ENCODE measurements at regions not wholly inside any gene's neighbourhood (a gene's known extent, or its start where the extent isn't known, plus 50 kb on each side); places are given as distances from the start of the nearest gene placed in this dataset.

DNA sequence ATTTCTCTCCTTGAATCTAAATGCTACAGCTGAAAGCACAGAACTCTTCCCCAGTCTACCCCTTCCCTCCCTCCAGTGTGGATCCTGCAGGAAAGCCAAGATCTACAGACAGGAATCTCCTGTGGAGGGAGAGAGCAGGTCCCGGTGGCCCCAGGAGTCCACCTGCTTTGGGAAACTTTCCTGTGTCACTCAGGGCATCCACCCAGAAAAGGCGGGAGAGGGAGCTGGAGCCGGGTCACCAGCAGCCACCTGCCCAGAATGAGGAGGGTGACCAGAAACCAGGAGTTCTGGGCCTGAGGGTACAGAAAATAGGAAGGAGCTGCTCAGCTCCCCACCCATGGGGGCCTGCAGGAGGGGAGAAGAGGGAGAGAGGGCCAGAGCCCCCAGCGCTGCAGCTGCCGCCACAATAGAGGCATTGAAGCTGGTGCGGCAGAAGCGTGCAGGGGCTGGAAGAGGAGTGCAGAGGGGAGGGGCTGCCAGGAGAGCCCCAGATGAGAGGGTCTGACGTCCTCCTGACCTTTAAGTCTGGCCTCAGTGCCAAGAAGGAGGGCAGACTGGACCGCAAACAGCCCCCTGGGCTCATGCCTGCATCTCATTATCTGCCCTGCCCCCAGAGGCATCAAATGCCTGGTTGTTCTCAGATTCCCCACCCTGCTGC, 56.3 kb upstream of the TMEM72 start:
- no peak for TF ChIP-seq CTCF (IDR thresholded peaks at IDR 0.05; ENCODE audit: low read length, missing control alignments)
- no peak for DNase-seq (ENCODE audit: low read depth)
- no peak overlapping the region for H3K4me3 ChIP-seq (replicated peaks; ENCODE audit: low read depth, low read length)

- no peak overlapping the region for H3K4me3 ChIP-seq (replicated peaks; ENCODE audit: low read depth, low read length)
- DNase-seq (ENCODE audit: low read depth) = no peak
- TF ChIP-seq CTCF (IDR thresholded peaks at IDR 0.05; ENCODE audit: low read length, missing control alignments) = no peak
Measured at GRCh38 chr10:44856696-44857095, 54.4 kb upstream of the TMEM72 start.

- no peak overlapping the region for H3K4me3 ChIP-seq (replicated peaks; ENCODE audit: low read depth, low read length)
- peak; percentile 85 for DNase-seq (ENCODE audit: low read depth)
- no peak for TF ChIP-seq CTCF (IDR thresholded peaks at IDR 0.05; ENCODE audit: low read length, missing control alignments)
Measured at GRCh38 chr10:44857363-44858016, 53.6 kb upstream of the TMEM72 start.

GRCh38 chr10:44858017-44858371, 53.1 kb upstream of the TMEM72 start:
- no peak for DNase-seq (ENCODE audit: low read depth)
- no peak overlapping the region for H3K4me3 ChIP-seq (replicated peaks; ENCODE audit: low read depth, low read length)
- TF ChIP-seq CTCF (IDR thresholded peaks at IDR 0.05; ENCODE audit: low read length, missing control alignments) = no peak

DNA sequence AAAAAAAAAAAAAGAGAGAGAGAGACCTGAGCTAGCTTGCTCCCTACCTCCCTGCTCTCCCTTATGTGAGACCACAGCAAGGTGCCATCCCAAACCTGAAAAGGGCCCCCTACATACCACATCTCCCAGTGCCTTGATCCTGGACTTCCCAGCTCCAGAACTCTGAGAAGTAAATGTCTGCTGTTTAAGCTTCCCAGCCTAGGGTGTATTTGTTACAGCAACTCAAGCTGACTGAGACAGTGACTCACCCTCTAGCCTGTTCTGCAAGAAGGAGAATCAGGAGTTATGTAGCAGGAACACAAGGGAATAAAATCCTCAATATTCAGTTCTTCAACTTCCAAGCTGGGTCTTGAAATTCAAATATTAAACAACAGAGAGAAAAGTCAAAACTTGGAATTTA, 52.1 kb upstream of the TMEM72 start:
- no peak for DNase-seq (ENCODE audit: low read depth)
- no peak for TF ChIP-seq CTCF (IDR thresholded peaks at IDR 0.05; ENCODE audit: low read length, missing control alignments)
- H3K4me3 ChIP-seq (replicated peaks; ENCODE audit: low read depth, low read length) = no peak overlapping the region

DNA sequence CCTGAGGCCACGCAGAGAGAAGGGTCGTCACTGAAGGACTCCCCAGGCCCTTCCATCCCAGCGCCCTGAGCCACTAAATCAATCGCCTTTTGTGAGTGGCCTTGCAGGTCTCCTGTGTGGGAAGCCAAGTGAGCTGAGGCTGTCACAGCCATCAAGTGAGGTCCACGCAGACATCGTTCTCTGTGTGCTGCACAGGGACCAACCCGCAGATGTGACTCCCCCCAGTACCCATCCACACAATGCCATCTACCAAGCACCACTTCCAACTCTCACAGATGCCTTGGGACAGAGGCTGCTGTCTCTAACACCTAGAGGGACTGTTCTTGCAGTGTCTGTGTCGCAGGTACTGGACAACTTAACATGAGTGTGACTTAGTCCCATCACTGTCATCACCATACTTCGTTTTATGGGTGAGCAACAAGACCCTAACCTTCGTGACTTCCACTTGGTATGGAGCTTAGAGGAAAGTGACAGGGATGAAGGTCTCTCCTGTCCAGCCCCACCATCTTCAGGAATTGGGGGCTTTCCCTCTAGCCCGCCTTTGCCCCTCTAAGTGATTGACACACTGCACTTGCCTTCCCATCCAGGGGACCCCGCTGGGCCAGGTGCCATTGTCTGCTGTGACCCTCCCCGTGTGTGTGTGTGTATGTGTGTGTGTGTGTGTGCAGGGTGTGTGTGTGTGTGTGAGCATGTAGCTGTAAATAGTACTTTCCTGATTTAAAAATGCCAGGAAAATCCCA, 51.4 kb upstream of the TMEM72 start:
- H3K4me3 ChIP-seq (replicated peaks; ENCODE audit: low read depth, low read length) = no peak overlapping the region
- TF ChIP-seq CTCF (IDR thresholded peaks at IDR 0.05; ENCODE audit: low read length, missing control alignments) = no peak
- no peak for DNase-seq (ENCODE audit: low read depth)

Data from fibroblast of pulmonary artery (primary cell).